GM21737 (cell line): ENCODE measurements at regions not wholly inside any gene's neighbourhood (a gene's known extent, or its start where the extent isn't known, plus 50 kb on each side); places are given as distances from the start of the nearest gene placed in this dataset.

ENCODE experiments used
- ATAC-seq: cut with Tn5 transposase; IDR thresholded peaks from one replicate; pipeline ENCODE4 v1.9.1; 2021; ENCODE audit warnings: mild to moderate bottlenecking, moderate library complexity; ENCODE audit not compliant: unreplicated experiment

GRCh38 chr1:204736836-204737235 is 51.3 kb upstream of the LRRN2 start:
- no peak for ATAC-seq

DNA sequence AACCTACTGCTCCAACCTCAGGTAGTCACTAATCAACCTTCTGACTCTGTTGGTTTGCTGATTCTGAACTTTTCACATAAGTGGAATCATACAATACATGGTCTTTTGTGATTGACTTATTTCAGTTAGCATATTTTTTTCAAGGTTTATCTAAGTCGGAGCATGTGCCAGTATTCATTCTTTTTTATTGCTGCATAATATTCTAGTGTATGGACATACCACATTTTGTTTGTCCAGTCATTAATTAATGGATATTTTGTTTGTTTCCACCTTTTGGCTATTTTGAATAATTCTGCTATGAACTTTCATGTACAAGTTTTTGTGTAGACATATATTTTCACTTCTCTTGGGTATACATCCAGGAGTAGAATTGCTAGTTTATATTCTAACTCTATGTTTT is 53.0 kb upstream of the LRRN2 start:
- ATAC-seq = no peak

DNA sequence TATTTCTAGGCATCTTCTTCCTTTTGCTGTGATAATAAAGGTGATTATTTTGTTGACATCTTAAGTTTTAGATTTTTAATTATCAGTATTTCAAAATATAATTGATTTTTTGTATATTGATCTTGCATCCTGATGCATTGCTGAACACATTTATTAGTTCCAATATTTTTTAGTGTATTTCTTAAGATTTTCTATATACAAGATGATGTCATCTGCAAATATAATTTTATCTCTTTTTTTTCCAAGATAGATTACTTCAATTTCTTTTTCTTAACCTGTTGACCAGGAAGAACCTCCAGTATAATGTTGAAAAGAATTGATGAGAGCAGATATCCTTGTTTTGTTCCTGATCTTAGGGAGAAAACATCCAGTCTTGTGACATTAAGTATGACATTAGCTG is 54.8 kb upstream of the LRRN2 start:
- ATAC-seq = no peak

- no peak for ATAC-seq
These were observed 55.9 kb upstream of the LRRN2 start for GRCh38 chr1:204741440-204741839.

DNA sequence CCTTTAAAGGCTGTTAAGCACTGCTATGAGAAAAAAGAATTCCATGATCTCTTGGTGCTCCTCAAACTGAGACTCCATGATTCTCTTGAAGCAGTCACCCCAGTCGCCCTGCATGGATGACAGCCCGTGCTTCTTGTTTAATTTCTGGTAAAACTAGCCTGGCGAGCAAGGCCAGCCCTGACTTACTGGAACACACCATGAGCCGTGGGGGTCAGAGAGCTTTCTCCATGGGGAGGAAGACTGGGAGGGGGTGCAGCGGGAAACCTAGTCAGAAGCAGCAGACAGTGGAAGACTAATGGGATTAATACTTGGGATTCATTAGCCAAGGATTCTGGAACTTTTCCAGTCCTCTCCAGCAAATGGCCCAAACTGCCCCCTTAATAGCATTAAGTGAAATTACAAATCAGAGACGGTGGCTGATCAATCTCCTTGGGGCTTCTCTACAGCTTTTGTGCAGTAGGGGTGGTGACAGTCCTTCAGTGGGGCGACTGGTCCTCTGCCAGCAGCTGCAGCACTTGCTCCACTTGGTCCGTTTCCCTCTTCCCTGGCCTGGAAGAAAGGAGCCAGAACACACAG is 57.2 kb upstream of the LRRN2 start:
- no peak for ATAC-seq

DNA sequence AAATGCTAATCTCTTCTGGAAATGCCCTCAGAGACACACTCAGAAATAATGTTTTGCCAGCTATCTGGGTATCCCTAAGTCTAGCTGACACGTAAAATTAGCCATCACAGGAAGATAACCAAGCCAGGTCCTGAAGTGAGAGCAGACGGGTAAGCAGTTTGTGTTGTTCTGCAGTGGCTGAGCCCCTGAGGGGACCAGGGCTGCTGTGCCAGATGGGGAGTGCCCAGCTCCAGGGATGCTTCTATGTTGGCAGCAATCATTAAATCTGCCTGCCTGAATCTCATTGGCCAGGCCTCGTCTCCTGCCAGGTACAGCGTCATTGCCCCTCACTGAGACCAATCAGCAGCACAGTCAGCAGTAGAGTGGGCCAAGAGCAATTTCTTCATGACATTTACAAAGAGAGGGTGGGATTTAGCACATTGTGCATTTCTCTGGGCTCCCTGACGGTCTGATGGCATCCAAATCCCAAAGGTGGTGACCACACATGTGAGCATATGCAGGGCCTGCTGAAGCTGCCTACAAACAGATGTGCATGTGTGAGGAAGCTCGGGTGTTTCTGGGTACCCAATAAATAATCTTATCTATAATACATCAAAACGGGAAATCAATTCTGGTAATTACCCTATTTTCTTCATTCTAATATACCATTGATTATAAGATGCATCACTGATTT is 58.7 kb upstream of the LRRN2 start:
- ATAC-seq = no peak

DNA sequence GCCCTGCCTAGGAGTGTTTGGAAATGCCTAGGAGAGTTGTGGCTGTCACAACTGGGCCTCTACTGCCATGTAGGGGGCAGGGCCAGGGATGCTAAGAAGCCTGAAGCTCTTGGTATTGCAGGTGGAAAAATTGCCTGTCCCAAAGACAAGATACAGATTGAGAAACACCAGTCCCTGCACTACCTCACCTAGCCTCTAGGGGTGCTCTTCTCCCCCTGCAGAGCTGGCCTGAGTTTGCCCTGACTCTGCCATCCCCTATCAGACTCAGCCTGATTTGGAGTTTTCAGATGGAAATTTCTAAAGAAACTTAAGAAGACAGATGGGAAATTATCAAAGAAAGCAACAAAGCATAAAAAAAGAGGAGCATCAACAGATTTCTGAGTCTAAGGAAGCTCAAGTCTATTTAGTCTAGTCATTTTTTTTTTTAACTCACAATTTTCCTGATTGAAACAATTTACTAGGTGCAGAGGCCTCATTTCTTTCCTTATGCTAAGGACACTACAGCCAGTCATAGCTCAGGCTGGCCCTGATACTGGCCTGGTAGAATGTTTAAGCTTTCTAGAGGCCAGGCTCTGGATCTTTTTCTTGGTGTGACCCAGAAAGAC is 61.4 kb upstream of the LRRN2 start:
- no peak for ATAC-seq

GRCh38 chr1:204751480-204751879 is 65.9 kb upstream of the LRRN2 start:
- ATAC-seq = no peak

DNA sequence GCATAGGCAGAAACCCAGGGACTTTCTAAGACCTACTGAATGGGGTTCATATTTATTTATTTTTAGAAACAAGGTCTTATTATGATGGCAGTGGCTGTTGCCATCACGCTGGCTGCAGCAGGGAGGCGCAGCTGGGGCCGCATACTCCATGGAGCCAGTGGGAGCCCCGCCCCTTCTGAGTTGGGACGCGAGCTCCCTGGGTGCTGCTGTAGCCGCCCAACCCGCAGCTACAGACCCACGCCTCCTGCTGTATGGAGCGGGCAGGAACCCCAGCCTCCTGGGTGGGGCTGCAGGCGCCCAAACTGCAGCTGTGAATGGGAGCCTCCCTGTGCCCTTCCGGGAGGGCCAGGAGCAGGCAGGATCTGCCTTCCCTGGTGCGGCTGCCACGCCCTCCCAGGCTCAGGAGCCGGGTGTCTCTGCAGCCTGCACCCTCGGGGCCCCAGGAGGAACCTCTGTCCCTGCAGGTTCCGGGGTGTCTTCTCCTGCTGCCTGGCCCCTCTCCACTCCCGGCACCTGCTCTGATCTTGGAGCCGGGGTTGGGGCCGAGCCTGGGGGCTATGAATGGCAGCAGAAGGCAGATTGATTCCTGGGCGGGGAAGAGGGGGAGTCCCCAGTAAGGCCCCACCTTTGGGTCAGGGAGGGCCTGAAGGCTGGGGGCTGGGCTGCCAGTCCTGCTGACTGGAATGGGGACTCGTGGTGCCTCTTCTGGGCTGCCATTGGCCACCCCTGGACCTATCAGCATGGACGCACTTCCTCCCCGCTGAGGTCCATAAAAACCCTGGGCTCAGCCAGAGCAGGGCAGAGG is 66.5 kb upstream of the LRRN2 start:
- no peak for ATAC-seq

DNA sequence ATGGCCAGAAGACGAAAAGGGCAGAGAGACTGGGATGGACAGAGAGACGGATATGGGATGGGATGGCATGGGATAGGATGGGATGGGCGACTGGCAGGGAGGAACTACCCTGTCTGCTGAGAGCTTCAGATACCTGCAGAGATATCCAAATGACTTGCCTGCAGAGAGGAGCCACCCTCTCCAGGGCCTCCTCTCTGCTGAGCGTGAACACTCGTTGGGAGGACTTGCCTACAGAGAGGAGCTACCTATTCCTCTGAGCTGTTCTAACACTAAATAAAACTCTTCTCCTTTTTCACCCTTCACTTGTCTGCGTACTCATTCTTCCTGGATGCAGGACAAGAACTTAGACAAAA is 67.1 kb upstream of the LRRN2 start:
- ATAC-seq = no peak

DNA sequence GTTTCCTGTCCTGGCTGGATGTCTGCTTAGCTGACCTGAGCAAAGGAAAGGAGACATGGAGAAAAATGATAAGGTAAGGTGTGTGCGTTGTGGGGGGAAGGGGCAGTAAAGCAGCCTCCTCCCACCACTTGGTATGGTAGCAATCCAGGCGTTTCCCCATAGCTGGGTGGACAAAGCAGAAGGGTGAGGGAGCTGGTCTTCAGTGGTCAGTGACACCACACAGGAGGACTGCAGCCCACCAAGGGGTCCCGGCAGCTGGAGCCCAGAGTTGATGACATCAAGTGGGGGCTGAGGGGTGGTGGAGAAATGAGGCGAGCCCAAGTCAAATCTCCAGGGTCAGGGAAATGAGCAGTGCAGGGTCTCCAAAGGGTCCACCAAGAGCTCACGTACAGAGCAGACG is 69.3 kb upstream of the LRRN2 start:
- ATAC-seq = no peak

GRCh38 chr1:204756349-204756748 is 70.8 kb upstream of the LRRN2 start:
- no peak for ATAC-seq

DNA sequence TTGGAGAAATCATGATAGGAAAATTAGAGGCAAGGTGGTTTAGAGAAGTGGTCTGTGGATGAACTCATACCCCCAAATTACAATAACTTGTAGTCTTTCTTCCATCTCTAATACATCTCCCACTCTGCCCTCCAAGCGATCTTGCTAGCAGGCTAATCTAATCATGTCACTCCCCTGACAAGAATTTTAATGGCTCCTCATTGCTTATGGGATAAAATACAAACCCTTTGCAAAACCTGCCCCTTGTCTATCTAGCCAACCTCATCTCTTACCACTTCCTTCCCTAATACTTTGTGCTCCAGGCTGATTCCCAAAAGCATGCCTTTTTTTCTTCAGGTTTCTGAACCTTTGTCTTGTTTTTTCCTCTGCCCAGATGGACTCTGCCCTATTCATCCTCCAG is 71.3 kb upstream of the LRRN2 start:
- no peak for ATAC-seq

GRCh38 chr1:204758601-204759000 is 73.1 kb upstream of the LRRN2 start:
- no peak for ATAC-seq

DNA sequence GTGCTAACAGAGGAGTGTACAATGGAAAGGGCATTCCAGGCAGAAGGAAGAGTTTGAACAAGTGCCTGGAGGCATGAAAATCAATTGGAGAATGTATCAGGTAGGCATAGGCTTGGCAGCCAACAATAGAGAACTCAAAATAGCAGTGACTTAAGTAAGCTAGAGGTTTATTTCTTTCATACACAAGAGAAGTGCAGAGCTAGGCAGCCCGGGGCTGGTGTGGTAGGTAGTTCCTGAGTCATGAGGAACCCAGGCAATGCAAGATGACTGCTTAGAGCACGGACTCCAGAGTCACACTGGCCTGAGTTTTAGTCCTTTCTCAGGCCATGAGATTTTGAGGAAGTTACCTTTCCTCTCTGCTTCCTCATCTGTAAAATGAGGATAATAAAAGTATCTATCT is 74.8 kb upstream of the LRRN2 start:
- no peak for ATAC-seq

DNA sequence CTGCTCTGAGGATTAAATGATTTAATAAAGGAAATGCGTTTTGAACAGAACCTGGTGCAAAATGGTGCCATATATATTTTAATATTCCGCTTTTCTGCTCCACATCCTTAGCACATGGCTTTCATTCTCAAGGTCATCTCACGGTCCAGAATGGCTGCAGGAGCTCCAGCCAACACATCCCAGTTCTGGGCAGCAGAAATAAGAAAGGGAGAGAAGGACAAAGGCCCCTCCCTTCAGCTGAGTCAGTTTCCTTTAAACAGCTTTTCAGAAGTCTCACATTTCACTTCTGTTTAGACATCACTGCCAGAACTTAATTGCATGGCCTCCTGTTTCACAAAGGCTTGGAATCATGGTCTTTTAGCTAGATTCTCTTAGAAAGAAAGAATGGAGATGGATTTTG is 75.2 kb upstream of the LRRN2 start:
- ATAC-seq = no peak

- peak; percentile 75 for ATAC-seq
These were observed 78.4 kb upstream of the LRRN2 start for GRCh38 chr1:204763773-204764427.

- ATAC-seq = no peak
These were observed 84.5 kb upstream of the LRRN2 start for GRCh38 chr1:204769997-204770396.

GRCh38 chr1:204771358-204771757 is 85.8 kb upstream of the LRRN2 start:
- no peak for ATAC-seq

- no peak for ATAC-seq
These were observed 87.7 kb upstream of the LRRN2 start for GRCh38 chr1:204773246-204773645.

DNA sequence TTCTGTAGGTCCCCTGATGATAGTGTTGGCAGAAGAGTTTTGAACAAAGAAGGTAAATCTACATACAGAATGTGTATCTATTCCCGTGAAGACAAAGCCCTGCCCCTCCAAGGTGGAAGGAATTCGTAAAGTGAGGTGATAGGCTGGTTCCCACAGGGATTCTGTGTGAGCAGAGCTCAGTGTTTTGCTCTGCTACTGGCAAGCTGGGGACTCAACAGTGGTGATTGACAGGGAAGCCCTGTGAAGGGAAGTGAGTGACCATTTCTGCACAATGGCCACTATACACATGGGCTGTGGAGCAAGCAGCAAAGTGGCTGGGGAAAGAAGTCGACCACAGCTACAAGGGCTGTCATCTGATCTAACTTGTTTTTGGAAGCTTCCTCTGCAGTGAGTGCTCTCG is 90.0 kb upstream of the LRRN2 start:
- no peak for ATAC-seq
